Caco-2 (cell line): ENCODE measurements at regions not wholly inside any gene's neighbourhood (a gene's known extent, or its start where the extent isn't known, plus 50 kb on each side); places are given as distances from the start of the nearest gene placed in this dataset.

ENCODE experiments used
- BruUV-seq: library from RNA; stranded (reverse); fragments of 400-500 nt; replicated peaks from 2 replicates; lab custom pipeline; 2021; lab: Mats Ljungman, UMichigan
- CTCF ChIA-PET: fragments of 300-600 bp; sonication (Branson Sonifier 250); formaldehyde crosslinking; loops from one replicate; lab custom pipeline; 2022; ENCODE audit warnings: antibody characterized with exemption; lab: Charles Lee
- POLR2A ChIA-PET: fragments of 300-600 bp; sonication (Branson Sonifier 250); formaldehyde crosslinking; loops from one replicate; lab custom pipeline; 2022; ENCODE audit warnings: antibody characterized with exemption; lab: Charles Lee
- DNase-seq, 2 experiments: peaks; one replicate each; pipeline versions ENCODE4 v3.0.0 to v3.0.0-alpha.2; 2020 to 2022
- H3K27me3 ChIP-seq: replicated peaks from 2 replicates; pipeline ENCODE4 v1.6.0; 2011; ENCODE audit warnings: low read length; ENCODE audit not compliant: control insufficient read depth, insufficient read depth
- H3K36me3 ChIP-seq: 2 replicates; pipeline ENCODE4 v1.5.1; 2011; ENCODE audit warnings: low read length; ENCODE audit not compliant: control insufficient read depth, insufficient read depth
- H3K4me1 ChIP-seq: fragments of 250-450 bp; sonication (Bioruptor Pico); 2 replicates; pipeline ENCODE4 v1.5.1; 2020; ENCODE audit warnings: mild to moderate bottlenecking
- H3K4me3 ChIP-seq: 2 replicates; pipeline ENCODE4 v1.5.1; 2011; ENCODE audit warnings: low read depth, mild to moderate bottlenecking, control low read depth, low read length
- H3K9me3 ChIP-seq: fragments of 250-450 bp; sonication (Bioruptor Pico); 2 replicates; pipeline ENCODE4 v1.5.1; 2020; ENCODE audit warnings: mild to moderate bottlenecking, moderate library complexity
- H3K27ac Mint-ChIP-seq: one replicate; pipeline ENCODE4 v1.8.0; 2022; ENCODE audit warnings: mixed read lengths; ENCODE audit not compliant: unreplicated experiment
- H3K27me3 Mint-ChIP-seq: one replicate; pipeline ENCODE4 v1.8.0; 2022; ENCODE audit warnings: mixed read lengths; ENCODE audit not compliant: insufficient read depth, unreplicated experiment
- H3K36me3 Mint-ChIP-seq: one replicate; pipeline ENCODE4 v1.8.0; 2022; ENCODE audit warnings: mild to moderate bottlenecking, mixed read lengths; ENCODE audit not compliant: insufficient read depth, unreplicated experiment
- H3K4me1 Mint-ChIP-seq: one replicate; pipeline ENCODE4 v1.8.0; 2022; ENCODE audit warnings: low read depth, mixed read lengths; ENCODE audit not compliant: unreplicated experiment
- H3K4me3 Mint-ChIP-seq: one replicate; pipeline ENCODE4 v1.8.0; 2022; ENCODE audit warnings: mild to moderate bottlenecking, moderate library complexity, mixed read lengths; ENCODE audit not compliant: unreplicated experiment
- H3K9me3 Mint-ChIP-seq: one replicate; pipeline ENCODE4 v1.8.0; 2022; ENCODE audit warnings: mixed read lengths; ENCODE audit not compliant: unreplicated experiment
- CTCF ChIP-seq, 2 experiments: fragments of 200-600 bp in 1 of 2; IDR thresholded peaks; 1 replicate in 1 of 2; 2 replicates in 1 of 2; pipeline versions ENCODE4 v1.5.1 to v1.8.0; 2011 to 2022; ENCODE audit warnings: antibody characterized with exemption in 1 of 2, control low read depth in 1 of 2, inconsistent platforms in 1 of 2, low read depth in 1 of 2, low read length in 1 of 2, mild to moderate bottlenecking in 1 of 2, moderate library complexity in 1 of 2; ENCODE audit not compliant: insufficient read depth in 1 of 2, severe bottlenecking in 1 of 2, unreplicated experiment in 1 of 2
- intact Hi-C: fragments of 100-400 bp; cut with micrococcal nuclease; formaldehyde crosslinking; loops from one replicate; pipeline ENCODE4 v1.10.0; 2022; ENCODE audit not compliant: unreplicated experiment

- Mint-ChIP-seq H3K27me3 (no peaks in the 10 kb centered on the region), H3K9me3 (no peaks in the 10 kb centered on the region), H3K4me1 (no peaks in the 10 kb centered on the region), H3K27ac (no peak overlapping the region), H3K4me3 (no peak overlapping the region), H3K36me3 (no peaks in the 10 kb centered on the region)
- no peak for TF ChIP-seq CTCF (IDR thresholded peaks at IDR 0.05; ENCODE audit: insufficient read depth in 1 of 2, low read depth in 1 of 2, low read length in 1 of 2, severe bottlenecking in 1 of 2, unreplicated experiment in 1 of 2)
- CTCF ChIA-PET: no interaction called here
- Histone ChIP-seq H3K36me3 (no peaks in the 10 kb centered on the region), H3K4me3 (no peak overlapping the region), H3K27me3 (no peaks in the 10 kb centered on the region), H3K9me3 (no peaks in the 10 kb centered on the region), H3K4me1 (no peaks in the 10 kb centered on the region)
- BruUV-seq: no TSS peak
- no peak for DNase-seq
- intact Hi-C loops: no loop called here
- POLR2A ChIA-PET: no interaction called here
These were observed 161.7 kb upstream of the UBE2E1 start for GRCh38 chr3:23644099-23644498.

DNA sequence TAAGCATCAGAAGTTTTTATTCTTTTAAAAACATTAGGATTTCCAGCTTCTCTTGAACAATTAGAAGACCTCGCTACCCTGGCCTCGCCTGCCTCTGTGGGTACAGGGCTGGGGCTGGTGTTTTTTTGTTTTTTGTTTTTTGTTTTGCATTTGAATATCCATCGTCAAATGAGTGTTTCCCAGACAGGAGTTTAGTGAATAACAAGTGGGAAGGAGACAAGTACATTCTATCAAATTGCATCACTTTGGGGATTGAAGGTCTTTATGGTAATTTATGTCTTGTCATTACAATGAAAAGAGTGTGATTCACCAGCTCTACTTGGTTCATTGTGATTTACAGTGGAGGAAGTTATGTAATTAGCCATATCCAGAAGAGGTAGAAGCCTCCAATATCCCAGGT is 161.1 kb upstream of the UBE2E1 start:
- intact Hi-C loops: no loop called here
- H3K27me3 Mint-ChIP-seq: no peaks in the 10 kb centered on the region
- no peak overlapping the region for H3K4me3 Mint-ChIP-seq
- no peaks in the 10 kb centered on the region for H3K4me1 Mint-ChIP-seq
- TF ChIP-seq CTCF (IDR thresholded peaks at IDR 0.05; ENCODE audit: insufficient read depth in 1 of 2, low read depth in 1 of 2, low read length in 1 of 2, severe bottlenecking in 1 of 2, unreplicated experiment in 1 of 2): no peak
- POLR2A ChIA-PET: no interaction called here
- H3K36me3 Mint-ChIP-seq: no peaks in the 10 kb centered on the region
- H3K27ac Mint-ChIP-seq: no peak overlapping the region
- CTCF ChIA-PET: no interaction called here
- Histone ChIP-seq H3K9me3 (no peaks in the 10 kb centered on the region), H3K27me3 (no peaks in the 10 kb centered on the region), H3K4me1 (no peaks in the 10 kb centered on the region), H3K4me3 (no peak overlapping the region), H3K36me3 (no peaks in the 10 kb centered on the region)
- DNase-seq: no peak
- no peaks in the 10 kb centered on the region for H3K9me3 Mint-ChIP-seq
- no TSS peak for BruUV-seq

DNA sequence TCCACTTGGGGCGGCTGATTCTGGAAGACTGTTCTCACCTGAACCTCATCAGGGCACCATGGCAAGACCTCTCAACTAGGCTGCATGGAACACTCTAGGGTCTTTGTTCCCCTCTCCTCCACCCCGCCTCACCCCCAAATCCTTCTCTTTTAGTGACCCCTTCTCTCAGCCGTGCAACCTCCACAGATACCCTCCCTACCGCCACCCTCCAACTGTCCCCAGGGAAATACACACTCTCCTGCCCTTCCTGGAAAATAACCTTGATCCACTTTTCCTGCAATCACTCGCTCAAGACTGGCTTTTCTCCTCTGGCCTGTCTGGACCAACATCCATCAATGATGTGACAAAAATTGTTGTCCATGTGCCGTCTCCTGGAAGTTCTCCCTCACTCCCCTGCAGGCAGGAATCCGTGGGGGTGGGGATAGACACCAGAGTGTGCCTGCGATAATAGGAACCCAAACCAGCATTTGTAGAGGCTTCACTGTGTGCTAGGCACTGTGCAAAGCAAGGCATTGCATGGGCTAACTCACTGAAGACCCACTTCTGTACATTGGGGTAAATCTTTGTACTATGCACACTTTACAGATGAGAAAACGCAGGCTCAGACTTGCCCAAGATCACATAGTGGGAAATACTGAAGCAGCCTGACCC is 160.1 kb upstream of the UBE2E1 start:
- no peak overlapping the region for H3K4me3 ChIP-seq
- Mint-ChIP-seq H3K9me3 (no peaks in the 10 kb centered on the region), H3K4me3 (no peak overlapping the region), H3K4me1 (no peaks in the 10 kb centered on the region), H3K36me3 (no peaks in the 10 kb centered on the region), H3K27ac (no peak overlapping the region), H3K27me3 (peaks cover 3% of the 10 kb centered on the region)
- TF ChIP-seq CTCF (IDR thresholded peaks at IDR 0.05; ENCODE audit: insufficient read depth in 1 of 2, low read depth in 1 of 2, low read length in 1 of 2, severe bottlenecking in 1 of 2, unreplicated experiment in 1 of 2): no peak
- no peaks in the 10 kb centered on the region for H3K36me3 ChIP-seq
- no peaks in the 10 kb centered on the region for H3K27me3 ChIP-seq
- intact Hi-C loops: no loop called here
- CTCF ChIA-PET: no interaction called here
- no TSS peak for BruUV-seq
- no peaks in the 10 kb centered on the region for H3K4me1 ChIP-seq
- DNase-seq: no peak
- no peaks in the 10 kb centered on the region for H3K9me3 ChIP-seq
- POLR2A ChIA-PET: no interaction called here
